Osteoblast (primary cell): ENCODE measurements at regions not wholly inside any gene's neighbourhood (a gene's known extent, or its start where the extent isn't known, plus 50 kb on each side); places are given as distances from the start of the nearest gene placed in this dataset.

Experiments
- DNase-seq: peaks from one replicate; pipeline ENCODE4 v3.0.0; 2011; ENCODE audit warnings: low spot score, mixed read lengths; ENCODE audit not compliant: insufficient read length; ENCODE audit errors: missing footprints
- H2AFZ ChIP-seq: 2 replicates; pipeline ENCODE4 v1.6.0; 2011; ENCODE audit warnings: mild to moderate bottlenecking, low read length
- H3K27ac ChIP-seq: 2 replicates; pipeline ENCODE4 v1.5.1; 2011; ENCODE audit warnings: mild to moderate bottlenecking, low read depth, low read length, moderate library complexity
- H3K27me3 ChIP-seq: 2 replicates; pipeline ENCODE4 v1.6.0; 2012; ENCODE audit warnings: mild to moderate bottlenecking, control low read depth, inconsistent platforms, low read length, moderate library complexity; ENCODE audit not compliant: insufficient read depth
- H3K36me3 ChIP-seq: 2 replicates; pipeline ENCODE4 v1.5.1; 2011; ENCODE audit warnings: mild to moderate bottlenecking, low read length, control low read depth, moderate library complexity; ENCODE audit not compliant: insufficient read depth
- H3K4me1 ChIP-seq: 2 replicates; pipeline ENCODE4 v1.5.1; 2011; ENCODE audit warnings: mild to moderate bottlenecking, low read length, control low read depth, moderate library complexity; ENCODE audit not compliant: insufficient read depth
- H3K4me2 ChIP-seq: 2 replicates; pipeline ENCODE4 v1.6.0; 2011; ENCODE audit warnings: mild to moderate bottlenecking, low read length; ENCODE audit not compliant: insufficient read depth
- H3K4me3 ChIP-seq: fragments of 200-600 bp; sonication (generic); 3 replicates; pipeline ENCODE4 v1.5.1; 2012; ENCODE audit warnings: mild to moderate bottlenecking, low read length, inconsistent platforms; ENCODE audit not compliant: insufficient read depth
- H3K79me2 ChIP-seq: 2 replicates; pipeline ENCODE4 v1.6.0; 2012; ENCODE audit warnings: mild to moderate bottlenecking, low read length, control low read depth, inconsistent platforms; ENCODE audit not compliant: insufficient read depth
- H3K9me3 ChIP-seq: 2 replicates; pipeline ENCODE4 v1.5.1; 2011; ENCODE audit warnings: low read depth, low read length, control low read depth
- H4K20me1 ChIP-seq: 2 replicates; pipeline ENCODE4 v1.6.0; 2012; ENCODE audit warnings: mild to moderate bottlenecking, low read length, control low read depth; ENCODE audit not compliant: insufficient read depth
- TF ChIP-seq, protein P1 (sequence below): IDR thresholded peaks from 2 replicates; pipeline ENCODE4 v1.5.1; 2011; ENCODE audit warnings: mild to moderate bottlenecking, low read depth, low read length, moderate library complexity; ENCODE audit errors: extremely low read depth

DNA sequence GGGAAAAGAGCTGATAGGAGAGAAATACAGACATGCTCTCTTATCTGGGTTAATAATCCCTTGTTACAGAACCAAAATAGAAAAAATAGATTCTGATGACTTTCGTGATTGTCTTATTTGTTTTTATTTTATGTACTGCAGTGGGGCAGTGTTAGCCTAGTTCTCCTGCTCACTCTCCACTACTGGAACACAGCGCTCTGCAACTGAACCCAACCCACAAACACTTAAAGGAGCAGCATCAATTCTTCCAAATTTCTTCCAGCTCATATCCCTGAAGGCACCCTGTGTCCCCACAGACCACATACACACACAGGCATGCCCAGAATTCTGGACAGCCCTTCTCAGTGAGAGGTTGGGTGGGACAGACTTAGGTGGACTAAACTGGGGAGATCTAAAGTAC lies 160.6 kb downstream of the SS18 start:
- Histone ChIP-seq H3K4me3 (no peak overlapping the region), H3K4me2 (no peak overlapping the region), H3K27ac (no peak overlapping the region), H4K20me1 (no peaks in the 10 kb centered on the region), H3K9me3 (no peaks in the 10 kb centered on the region), H3K4me1 (no peaks in the 10 kb centered on the region), H3K27me3 (no peaks in the 10 kb centered on the region), H3K79me2 (no peaks in the 10 kb centered on the region), H2AFZ (no peak overlapping the region), H3K36me3 (no peaks in the 10 kb centered on the region)
- no peak for DNase-seq
- TF ChIP-seq, protein P1, sequence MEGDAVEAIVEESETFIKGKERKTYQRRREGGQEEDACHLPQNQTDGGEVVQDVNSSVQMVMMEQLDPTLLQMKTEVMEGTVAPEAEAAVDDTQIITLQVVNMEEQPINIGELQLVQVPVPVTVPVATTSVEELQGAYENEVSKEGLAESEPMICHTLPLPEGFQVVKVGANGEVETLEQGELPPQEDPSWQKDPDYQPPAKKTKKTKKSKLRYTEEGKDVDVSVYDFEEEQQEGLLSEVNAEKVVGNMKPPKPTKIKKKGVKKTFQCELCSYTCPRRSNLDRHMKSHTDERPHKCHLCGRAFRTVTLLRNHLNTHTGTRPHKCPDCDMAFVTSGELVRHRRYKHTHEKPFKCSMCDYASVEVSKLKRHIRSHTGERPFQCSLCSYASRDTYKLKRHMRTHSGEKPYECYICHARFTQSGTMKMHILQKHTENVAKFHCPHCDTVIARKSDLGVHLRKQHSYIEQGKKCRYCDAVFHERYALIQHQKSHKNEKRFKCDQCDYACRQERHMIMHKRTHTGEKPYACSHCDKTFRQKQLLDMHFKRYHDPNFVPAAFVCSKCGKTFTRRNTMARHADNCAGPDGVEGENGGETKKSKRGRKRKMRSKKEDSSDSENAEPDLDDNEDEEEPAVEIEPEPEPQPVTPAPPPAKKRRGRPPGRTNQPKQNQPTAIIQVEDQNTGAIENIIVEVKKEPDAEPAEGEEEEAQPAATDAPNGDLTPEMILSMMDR, result no peak

DNA sequence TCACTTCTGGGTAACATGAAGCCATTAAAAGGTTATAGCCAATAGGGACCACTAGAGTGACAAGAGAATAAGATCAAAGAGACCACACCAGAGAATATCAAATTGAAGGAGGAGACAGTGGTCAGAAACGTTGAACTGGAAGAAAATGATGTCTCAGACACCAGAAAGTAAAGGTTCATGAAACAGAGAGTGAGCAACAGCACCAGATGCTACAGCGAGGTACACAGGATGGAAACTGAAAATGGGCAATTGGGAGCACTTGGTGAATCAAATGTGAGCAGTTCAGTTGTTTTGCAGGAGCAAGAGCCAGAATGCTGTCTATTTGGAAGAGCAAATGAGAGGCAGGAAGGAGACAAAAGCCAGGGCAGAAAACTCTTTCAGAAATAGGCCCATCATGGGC lies 162.6 kb downstream of the SS18 start:
- H3K4me1 ChIP-seq, result no peaks in the 10 kb centered on the region
- no peaks in the 10 kb centered on the region for H3K9me3 ChIP-seq
- TF ChIP-seq, protein P1, result no peak
- DNase-seq, result no peak
- H4K20me1 ChIP-seq, result no peaks in the 10 kb centered on the region
- H3K4me3 ChIP-seq, result no peak overlapping the region
- no peak overlapping the region for H2AFZ ChIP-seq
- H3K27me3 ChIP-seq, result no peaks in the 10 kb centered on the region
- H3K4me2 ChIP-seq, result no peak overlapping the region
- no peaks in the 10 kb centered on the region for H3K36me3 ChIP-seq
- H3K79me2 ChIP-seq, result no peaks in the 10 kb centered on the region
- no peak overlapping the region for H3K27ac ChIP-seq

DNA sequence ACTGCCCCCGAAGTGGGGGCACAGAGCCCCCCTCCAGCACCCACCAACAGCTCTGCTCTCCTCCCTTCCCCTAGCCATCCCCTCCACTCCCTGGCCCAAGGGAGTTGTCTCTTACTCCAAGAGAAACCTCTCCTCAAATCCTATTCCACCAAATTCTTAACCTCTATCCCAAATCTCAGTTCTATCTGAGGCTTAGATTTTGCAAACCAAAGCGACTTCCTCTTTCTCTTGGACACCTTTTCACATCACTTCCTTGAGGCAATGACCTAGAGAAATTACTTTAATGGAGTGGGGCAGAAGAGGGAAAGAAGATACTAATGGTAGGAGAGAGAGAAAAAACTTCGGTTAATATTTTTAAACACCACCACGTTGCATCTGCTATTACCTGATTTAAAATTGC lies 167.2 kb downstream of the SS18 start:
- Histone ChIP-seq H3K27ac (no peak overlapping the region), H3K27me3 (no peaks in the 10 kb centered on the region), H4K20me1 (no peaks in the 10 kb centered on the region), H3K36me3 (no peaks in the 10 kb centered on the region), H3K4me1 (no peaks in the 10 kb centered on the region), H3K4me3 (no peak overlapping the region), H2AFZ (no peak overlapping the region), H3K4me2 (no peak overlapping the region), H3K79me2 (no peaks in the 10 kb centered on the region), H3K9me3 (no peaks in the 10 kb centered on the region)
- TF ChIP-seq, protein P1, result no peak
- DNase-seq, result no peak

DNA sequence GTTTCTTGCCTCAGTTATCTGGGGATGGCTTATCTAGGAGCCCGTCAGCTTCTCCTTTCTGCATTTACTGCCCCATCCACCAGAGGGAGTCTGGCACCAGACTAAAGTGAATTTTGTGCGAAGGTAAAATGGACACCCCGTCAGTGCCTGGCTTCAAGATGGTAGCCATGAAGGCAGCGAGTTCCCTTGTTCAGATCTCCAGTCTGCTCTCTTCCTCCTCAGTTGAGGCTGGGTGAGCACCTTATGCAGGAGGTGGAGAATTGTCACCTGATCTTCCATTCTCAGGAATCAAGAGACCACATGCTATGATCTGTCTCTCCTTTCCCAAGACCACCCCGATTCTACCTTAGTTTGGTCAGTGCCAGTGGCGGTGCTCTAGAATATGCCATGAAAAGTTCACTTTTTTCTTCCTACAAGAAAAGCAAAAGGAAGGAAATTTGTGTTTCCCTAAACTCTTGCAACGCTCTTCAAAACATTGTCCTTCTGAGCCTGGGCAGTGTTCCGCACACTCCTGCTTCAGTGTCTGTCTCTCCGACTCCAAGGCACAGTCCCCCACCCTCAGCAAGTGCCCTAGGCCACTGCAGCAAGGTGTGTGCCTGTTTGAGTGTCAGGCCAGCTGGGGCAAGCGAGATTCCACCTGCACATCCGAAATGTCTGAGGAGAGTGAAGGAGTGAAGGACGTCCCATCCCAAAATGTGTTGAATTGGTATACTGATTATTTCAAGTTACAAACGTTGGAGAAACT lies 168.6 kb downstream of the SS18 start:
- H3K27me3 ChIP-seq, result no peaks in the 10 kb centered on the region
- H2AFZ ChIP-seq, result peak overlapping the region; percentile 66
- H3K4me3 ChIP-seq, result no peak overlapping the region
- no peak overlapping the region for H3K4me2 ChIP-seq
- no peaks in the 10 kb centered on the region for H3K4me1 ChIP-seq
- H3K36me3 ChIP-seq, result no peaks in the 10 kb centered on the region
- H3K79me2 ChIP-seq, result no peaks in the 10 kb centered on the region
- H4K20me1 ChIP-seq, result no peaks in the 10 kb centered on the region
- H3K9me3 ChIP-seq, result no peaks in the 10 kb centered on the region
- TF ChIP-seq, protein P1, result peak; percentile 69
- no peak overlapping the region for H3K27ac ChIP-seq
- peak; percentile 45 for DNase-seq
